ENCODE measurements at regions not wholly inside any gene's neighbourhood (a gene's known extent, or its start where the extent isn't known, plus 50 kb on each side); places are given as distances from the start of the nearest gene placed in this dataset.

- Histone ChIP-seq H3K27ac (ENCODE audit: low read depth, low read length) (no peak overlapping the region), H3K4me1 (ENCODE audit: control insufficient read depth, insufficient read depth, low read length) (no peaks in the 10 kb centered on the region), H3K27me3 (ENCODE audit: control insufficient read depth, insufficient read depth, low read length) (no peaks in the 10 kb centered on the region), H3K9ac (ENCODE audit: low read length) (no peak overlapping the region), H3K4me3 (ENCODE audit: low read length) (no peak overlapping the region), H3K36me3 (ENCODE audit: control insufficient read depth, insufficient read depth, low read length) (no peaks in the 10 kb centered on the region)
Observed at GRCh38 chr1:193657552-193657951, 471.1 kb upstream of the B3GALT2 start.

DNA sequence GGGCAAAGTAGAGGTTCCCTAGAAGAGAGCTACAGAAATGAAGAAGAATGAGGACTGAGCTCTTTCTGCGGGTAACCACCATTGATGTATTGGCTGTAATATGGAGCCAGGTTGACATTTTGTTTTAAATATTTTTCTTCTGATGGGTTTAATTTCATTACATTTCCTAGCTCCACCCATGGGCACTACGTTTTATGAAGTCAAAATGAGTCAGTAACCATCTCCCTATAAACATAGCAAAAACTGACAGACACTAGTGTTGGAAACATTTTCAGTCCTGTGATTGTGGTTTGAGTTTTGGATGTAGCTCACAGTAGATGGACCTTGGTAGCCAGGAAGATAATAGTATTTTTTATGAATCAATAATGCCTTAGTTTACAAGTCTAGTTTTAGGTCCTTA, 470.4 kb upstream of the B3GALT2 start:
- no peak overlapping the region for H3K9ac ChIP-seq (ENCODE audit: low read length)
- no peaks in the 10 kb centered on the region for H3K27me3 ChIP-seq (ENCODE audit: control insufficient read depth, insufficient read depth, low read length)
- no peaks in the 10 kb centered on the region for H3K4me1 ChIP-seq (ENCODE audit: control insufficient read depth, insufficient read depth, low read length)
- H3K36me3 ChIP-seq (ENCODE audit: control insufficient read depth, insufficient read depth, low read length): no peaks in the 10 kb centered on the region
- H3K27ac ChIP-seq (ENCODE audit: low read depth, low read length): no peak overlapping the region
- H3K4me3 ChIP-seq (ENCODE audit: low read length): no peak overlapping the region

DNA sequence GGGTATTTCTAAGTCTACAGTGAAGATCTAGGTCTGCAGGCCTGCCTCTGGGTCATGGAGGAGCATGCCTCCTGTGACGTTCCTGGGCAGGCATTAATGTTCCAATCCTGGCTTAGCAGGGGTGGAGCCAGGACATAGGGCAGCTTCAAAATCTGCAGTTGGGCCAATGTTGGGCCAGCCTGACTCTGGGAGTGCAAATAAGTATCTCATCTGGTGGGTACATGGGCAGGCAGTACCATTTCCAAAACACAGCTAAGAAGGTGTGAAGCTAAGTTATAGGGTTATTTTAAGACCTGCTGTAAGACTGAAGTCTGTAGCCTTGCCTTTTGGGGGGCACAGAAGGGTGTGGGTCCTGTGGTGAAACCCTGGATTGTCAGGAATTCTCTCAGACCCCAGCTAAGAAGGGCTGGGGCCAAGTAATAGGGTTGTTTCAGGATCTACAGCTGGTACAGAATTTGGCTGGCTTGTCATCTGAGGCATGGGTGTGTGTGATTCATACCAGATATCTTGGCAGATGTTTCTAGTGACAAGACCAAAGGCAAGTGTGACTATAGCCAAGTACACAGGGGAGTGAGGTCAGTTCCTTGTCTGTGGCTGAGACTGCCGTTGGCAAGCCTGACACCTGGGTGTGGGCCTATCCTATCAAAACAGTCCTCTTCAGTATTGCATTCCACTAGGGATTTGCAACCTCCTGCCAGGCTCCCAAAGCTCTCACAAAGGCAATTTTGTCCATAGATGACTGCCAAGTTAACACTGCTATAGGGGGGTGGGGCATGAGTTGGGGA, 468.7 kb upstream of the B3GALT2 start:
- Histone ChIP-seq H3K4me3 (ENCODE audit: low read length) (no peak overlapping the region), H3K9ac (ENCODE audit: low read length) (no peak overlapping the region), H3K36me3 (ENCODE audit: control insufficient read depth, insufficient read depth, low read length) (no peaks in the 10 kb centered on the region), H3K4me1 (ENCODE audit: control insufficient read depth, insufficient read depth, low read length) (no peaks in the 10 kb centered on the region), H3K27ac (ENCODE audit: low read depth, low read length) (no peak overlapping the region), H3K27me3 (ENCODE audit: control insufficient read depth, insufficient read depth, low read length) (no peaks in the 10 kb centered on the region)

DNA sequence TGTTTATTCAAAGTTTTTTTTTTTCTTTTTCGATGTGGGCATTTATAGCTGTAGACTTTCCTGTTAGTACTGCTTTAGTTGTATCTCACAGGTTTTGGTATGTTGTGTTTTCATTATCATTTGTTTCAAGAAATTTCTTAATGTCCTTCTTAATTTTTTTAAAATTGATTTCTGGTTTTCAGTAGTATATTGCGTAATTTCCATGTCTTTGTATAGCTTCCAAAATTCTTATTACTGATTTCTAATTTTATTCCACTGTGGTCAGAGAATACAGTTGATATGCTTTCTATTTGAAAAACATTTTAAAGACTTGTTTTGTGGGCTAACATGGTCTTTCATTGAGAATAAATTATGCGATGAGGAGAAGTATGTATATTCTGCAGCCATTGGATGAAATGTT, 463.2 kb upstream of the B3GALT2 start:
- no peaks in the 10 kb centered on the region for H3K36me3 ChIP-seq (ENCODE audit: control insufficient read depth, insufficient read depth, low read length)

DNA sequence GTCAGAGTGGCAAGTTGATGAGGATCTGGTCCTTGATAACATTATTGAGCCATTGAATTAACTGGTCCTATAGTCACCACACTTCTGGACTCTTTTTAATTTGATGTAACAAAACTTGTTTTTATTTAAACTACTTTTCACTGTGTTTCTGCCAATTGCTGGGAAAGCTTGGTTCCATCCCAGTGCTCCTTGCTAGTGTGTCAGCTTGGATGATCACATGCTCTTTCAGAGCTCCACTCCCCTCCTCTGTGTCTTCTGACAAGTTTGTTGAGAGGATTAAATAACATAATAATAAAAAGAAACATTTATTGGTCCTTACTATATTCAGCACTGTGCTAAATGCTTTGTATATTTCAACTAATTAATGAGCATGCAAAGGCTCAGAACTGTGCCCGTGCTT, 448.5 kb upstream of the B3GALT2 start:
- Histone ChIP-seq H3K36me3 (ENCODE audit: control insufficient read depth, insufficient read depth, low read length) (no peaks in the 10 kb centered on the region), H3K4me1 (ENCODE audit: control insufficient read depth, insufficient read depth, low read length) (no peaks in the 10 kb centered on the region), H3K27ac (ENCODE audit: low read depth, low read length) (no peak overlapping the region), H3K4me3 (ENCODE audit: low read length) (no peak overlapping the region), H3K9ac (ENCODE audit: low read length) (no peak overlapping the region), H3K27me3 (ENCODE audit: control insufficient read depth, insufficient read depth, low read length) (no peaks in the 10 kb centered on the region)

More for the DNA sequence above, 463.2 kb upstream of the B3GALT2 start:
- H3K9ac ChIP-seq (ENCODE audit: low read length): no peak overlapping the region
- no peaks in the 10 kb centered on the region for H3K4me1 ChIP-seq (ENCODE audit: control insufficient read depth, insufficient read depth, low read length)
- H3K4me3 ChIP-seq (ENCODE audit: low read length): no peak overlapping the region
- no peak overlapping the region for H3K27ac ChIP-seq (ENCODE audit: low read depth, low read length)
- no peaks in the 10 kb centered on the region for H3K27me3 ChIP-seq (ENCODE audit: control insufficient read depth, insufficient read depth, low read length)

DNA sequence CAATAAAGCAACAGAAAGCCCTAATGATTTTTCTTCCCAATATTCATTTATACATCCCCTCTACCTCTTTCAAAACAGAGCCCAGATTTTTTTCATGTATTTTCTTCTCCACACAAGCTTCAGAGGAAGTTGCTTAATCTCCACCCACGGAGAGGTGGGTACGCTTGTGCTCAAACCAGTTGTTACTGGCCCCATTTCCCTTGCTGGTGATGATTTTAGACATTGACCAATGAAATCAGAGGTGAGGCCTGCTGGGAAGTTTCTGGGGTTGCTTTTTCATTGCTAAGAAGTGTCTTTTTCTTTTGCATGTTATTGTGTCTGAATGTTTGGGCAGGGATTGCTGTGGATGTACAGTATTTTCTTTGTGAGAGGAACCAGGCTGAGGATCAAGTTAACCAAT, 448.1 kb upstream of the B3GALT2 start:
- Histone ChIP-seq H3K4me1 (ENCODE audit: control insufficient read depth, insufficient read depth, low read length) (no peaks in the 10 kb centered on the region), H3K9ac (ENCODE audit: low read length) (no peak overlapping the region), H3K27me3 (ENCODE audit: control insufficient read depth, insufficient read depth, low read length) (no peaks in the 10 kb centered on the region), H3K36me3 (ENCODE audit: control insufficient read depth, insufficient read depth, low read length) (no peaks in the 10 kb centered on the region), H3K4me3 (ENCODE audit: low read length) (no peak overlapping the region), H3K27ac (ENCODE audit: low read depth, low read length) (no peak overlapping the region)

DNA sequence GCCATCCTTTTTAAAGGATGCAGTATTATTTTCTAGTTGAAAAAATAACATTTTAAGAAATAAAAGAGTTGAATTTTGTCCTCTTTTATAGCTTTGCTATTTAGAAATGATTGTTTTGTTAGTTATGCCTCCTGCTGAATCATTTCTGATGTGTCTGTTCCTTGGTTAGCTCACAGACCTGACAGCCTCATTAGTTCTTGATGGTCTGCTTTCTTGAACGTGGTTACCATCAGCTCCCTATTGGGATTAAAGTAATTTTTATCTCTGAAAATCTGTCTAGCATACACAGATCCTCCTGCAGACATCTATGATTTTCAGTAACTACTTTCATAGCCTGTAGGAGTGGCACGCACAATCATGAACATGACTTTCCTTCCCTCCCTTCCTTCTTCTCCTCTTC, 447.6 kb upstream of the B3GALT2 start:
- Histone ChIP-seq H3K9ac (ENCODE audit: low read length) (no peak overlapping the region), H3K27me3 (ENCODE audit: control insufficient read depth, insufficient read depth, low read length) (no peaks in the 10 kb centered on the region), H3K36me3 (ENCODE audit: control insufficient read depth, insufficient read depth, low read length) (no peaks in the 10 kb centered on the region), H3K4me3 (ENCODE audit: low read length) (no peak overlapping the region), H3K27ac (ENCODE audit: low read depth, low read length) (no peak overlapping the region), H3K4me1 (ENCODE audit: control insufficient read depth, insufficient read depth, low read length) (no peaks in the 10 kb centered on the region)

GRCh38 chr1:193633093-193633492, 446.7 kb upstream of the B3GALT2 start:
- Histone ChIP-seq H3K4me1 (ENCODE audit: control insufficient read depth, insufficient read depth, low read length) (no peaks in the 10 kb centered on the region), H3K9ac (ENCODE audit: low read length) (no peak overlapping the region), H3K36me3 (ENCODE audit: control insufficient read depth, insufficient read depth, low read length) (no peaks in the 10 kb centered on the region), H3K27ac (ENCODE audit: low read depth, low read length) (no peak overlapping the region), H3K27me3 (ENCODE audit: control insufficient read depth, insufficient read depth, low read length) (no peaks in the 10 kb centered on the region), H3K4me3 (ENCODE audit: low read length) (no peak overlapping the region)

GRCh38 chr1:193631306-193631705, 444.9 kb upstream of the B3GALT2 start:
- no peaks in the 10 kb centered on the region for H3K36me3 ChIP-seq (ENCODE audit: control insufficient read depth, insufficient read depth, low read length)
- no peak overlapping the region for H3K27ac ChIP-seq (ENCODE audit: low read depth, low read length)
- no peaks in the 10 kb centered on the region for H3K27me3 ChIP-seq (ENCODE audit: control insufficient read depth, insufficient read depth, low read length)
- H3K4me3 ChIP-seq (ENCODE audit: low read length): no peak overlapping the region
- no peaks in the 10 kb centered on the region for H3K4me1 ChIP-seq (ENCODE audit: control insufficient read depth, insufficient read depth, low read length)
- no peak overlapping the region for H3K9ac ChIP-seq (ENCODE audit: low read length)

DNA sequence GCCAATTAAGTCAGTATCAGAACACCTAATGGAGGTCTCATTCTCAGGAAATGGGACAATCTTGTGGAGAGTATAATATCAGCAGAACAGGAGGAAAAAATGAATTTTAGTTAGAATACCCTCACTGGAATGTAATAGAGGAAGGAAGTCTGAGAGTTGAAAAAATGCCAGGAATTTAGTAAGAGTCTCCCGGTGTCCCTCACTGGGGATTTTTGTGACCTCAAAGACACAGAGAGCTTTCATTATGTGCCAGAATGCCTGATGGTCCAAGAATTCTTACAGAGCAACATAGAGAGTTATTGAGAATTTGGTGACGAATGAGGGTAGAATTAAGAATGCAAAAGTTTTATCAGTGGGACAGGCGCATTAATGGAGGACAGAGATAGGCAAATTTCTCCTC, 443.5 kb upstream of the B3GALT2 start:
- Histone ChIP-seq H3K9ac (ENCODE audit: low read length) (no peak overlapping the region), H3K27me3 (ENCODE audit: control insufficient read depth, insufficient read depth, low read length) (no peaks in the 10 kb centered on the region), H3K36me3 (ENCODE audit: control insufficient read depth, insufficient read depth, low read length) (no peaks in the 10 kb centered on the region), H3K4me3 (ENCODE audit: low read length) (no peak overlapping the region), H3K27ac (ENCODE audit: low read depth, low read length) (no peak overlapping the region), H3K4me1 (ENCODE audit: control insufficient read depth, insufficient read depth, low read length) (no peaks in the 10 kb centered on the region)

- no peak overlapping the region for H3K27ac ChIP-seq (ENCODE audit: low read depth, low read length)
- no peaks in the 10 kb centered on the region for H3K36me3 ChIP-seq (ENCODE audit: control insufficient read depth, insufficient read depth, low read length)
- H3K9ac ChIP-seq (ENCODE audit: low read length): no peak overlapping the region
- H3K4me1 ChIP-seq (ENCODE audit: control insufficient read depth, insufficient read depth, low read length): no peaks in the 10 kb centered on the region
- H3K27me3 ChIP-seq (ENCODE audit: control insufficient read depth, insufficient read depth, low read length): no peaks in the 10 kb centered on the region
- H3K4me3 ChIP-seq (ENCODE audit: low read length): no peak overlapping the region
Observed at GRCh38 chr1:193626695-193627094, 440.3 kb upstream of the B3GALT2 start.

GRCh38 chr1:193625255-193625654, 438.8 kb upstream of the B3GALT2 start:
- Histone ChIP-seq H3K36me3 (ENCODE audit: control insufficient read depth, insufficient read depth, low read length) (no peaks in the 10 kb centered on the region), H3K27ac (ENCODE audit: low read depth, low read length) (no peak overlapping the region), H3K4me3 (ENCODE audit: low read length) (no peak overlapping the region), H3K4me1 (ENCODE audit: control insufficient read depth, insufficient read depth, low read length) (no peaks in the 10 kb centered on the region), H3K9ac (ENCODE audit: low read length) (no peak overlapping the region), H3K27me3 (ENCODE audit: control insufficient read depth, insufficient read depth, low read length) (no peaks in the 10 kb centered on the region)

- H3K27ac ChIP-seq (ENCODE audit: low read depth, low read length): no peak overlapping the region
- no peak overlapping the region for H3K4me3 ChIP-seq (ENCODE audit: low read length)
- H3K36me3 ChIP-seq (ENCODE audit: control insufficient read depth, insufficient read depth, low read length): no peaks in the 10 kb centered on the region
Observed at GRCh38 chr1:193619911-193620310, 433.5 kb upstream of the B3GALT2 start.

More at GRCh38 chr1:193619911-193620310, 433.5 kb upstream of the B3GALT2 start:
- Histone ChIP-seq H3K9ac (ENCODE audit: low read length) (no peak overlapping the region), H3K27me3 (ENCODE audit: control insufficient read depth, insufficient read depth, low read length) (no peaks in the 10 kb centered on the region), H3K4me1 (ENCODE audit: control insufficient read depth, insufficient read depth, low read length) (no peaks in the 10 kb centered on the region)
